OCI-LY3 (cell line): ENCODE measurements at regions not wholly inside any gene's neighbourhood (a gene's known extent, or its start where the extent isn't known, plus 50 kb on each side); places are given as distances from the start of the nearest gene placed in this dataset.

Experiments used
- CTCF ChIP-seq: fragments of 200-600, 300-600 bp; sonication (generic); IDR thresholded peaks from 2 replicates; pipeline ENCODE4 v1.5.1; 2014; ENCODE audit warnings: antibody characterized with exemption, low read length, low read depth
- EZH2phosphoT487 ChIP-seq: fragments of 200-600 bp; shearing (Covaris generic); IDR thresholded peaks from 2 replicates; pipeline ENCODE4 v1.6.1; 2018; ENCODE audit warnings: antibody characterized with exemption, mixed run types, low read depth

- TF ChIP-seq CTCF (no peak), EZH2phosphoT487 (no peak)
Measured at GRCh38 chr12:87405918-87406317, 623.3 kb downstream of the C12orf50 start.
